ENCODE measurements at regions not wholly inside any gene's neighbourhood (a gene's known extent, or its start where the extent isn't known, plus 50 kb on each side); places are given as distances from the start of the nearest gene placed in this dataset.

- Histone ChIP-seq H3K56ac (ENCODE audit: extremely low read depth, insufficient read depth, low read length) (no peak overlapping the region), H3K27ac (ENCODE audit: insufficient read depth, low read length) (no peak overlapping the region), H4K5ac (ENCODE audit: low read depth, low read length) (no peak overlapping the region), H3K9ac (ENCODE audit: low read depth, low read length) (no peak overlapping the region), H2BK5ac (ENCODE audit: low read depth, low read length, poor library complexity, severe bottlenecking) (no peak overlapping the region), H4K20me1 (ENCODE audit: insufficient read depth, low read length) (peaks cover 3% of the 10 kb centered on the region; the same call in 1 of the 2 replicates), H2AFZ (replicated peaks; ENCODE audit: low read length, poor library complexity) (no peak overlapping the region), H3K14ac (replicated peaks; ENCODE audit: low read depth, low read length) (0 out of 2 replicates have a peak overlapping the region, but pooled peaks have one; percentile 40), H3K23ac (ENCODE audit: low read depth, low read length) (peak overlapping the region; percentile 33; the same call in 1 of the 2 replicates), H3K4ac (ENCODE audit: low read depth, low read length) (peak overlapping the region; percentile 17; the same call in 1 of the 2 replicates), H2BK15ac (ENCODE audit: low read depth, low read length) (0 out of 3 replicates have a peak overlapping the region, but pooled peaks have one; percentile 9), H3K36me3 (ENCODE audit: control insufficient read depth, insufficient read depth, low read length) (no peaks in the 10 kb centered on the region), H2BK120ac (ENCODE audit: low read depth, low read length) (peak overlapping the region; percentile 61; the same call in 1 of the 2 replicates), H2AK5ac (ENCODE audit: low read depth, low read length) (no peak overlapping the region), H4K8ac (ENCODE audit: low read depth in 2 of 2, low read length in 2 of 2) (0 out of 4 replicates have a peak overlapping the region, but pooled peaks of 1 of the 2 experiments have one; percentile 17), H2AK9ac (replicated peaks; ENCODE audit: low read depth, low read length, poor library complexity) (no peak overlapping the region), H2BK20ac (ENCODE audit: low read depth, low read length) (no peak overlapping the region), H4K91ac (ENCODE audit: insufficient read depth, low read depth, low read length) (no peak overlapping the region), H3K9me1 (ENCODE audit: insufficient read depth, low read length) (peaks cover 10% of the 10 kb centered on the region), H3K9me3 (ENCODE audit: control insufficient read depth, insufficient read depth, low read length) (no peaks in the 10 kb centered on the region), H3K4me3 (ENCODE audit: insufficient read depth, low read depth, low read length) (no peak overlapping the region), H3K4me1 (ENCODE audit: control insufficient read depth, insufficient read depth, low read length) (peaks cover 19% of the 10 kb centered on the region), H3K18ac (ENCODE audit: low read depth, low read length) (0 out of 2 replicates have a peak overlapping the region, but pooled peaks have one; percentile 46), H3K79me1 (ENCODE audit: low read depth in 1 of 2, low read length in 2 of 2) (peaks cover 5 to 21% of the 10 kb centered on the region in 2 experiments; a peak in 2 of 4 replicates), H3K4me2 (ENCODE audit: low read depth, low read length) (no peak overlapping the region), H3K27me3 (ENCODE audit: control insufficient read depth, insufficient read depth, low read length) (no peaks in the 10 kb centered on the region)
- dilution Hi-C loops (cut with HindIII; ENCODE audit: low sequenced_read_pairs, unreplicated experiment) (no loop called here), intact Hi-C loops (cut with micrococcal nuclease) (loop anchor here (2.0 kb wide), 1 partner anchor 19 kb away; no protein-coding TSS in a partner anchor), in situ Hi-C loops (cut with MboI; ENCODE audit: low sequenced_read_pairs) (no loop called here)
- no TSS peak for BruUV-seq (replicated peaks)
- ChIA-PET POLR2A (ENCODE audit: unreplicated experiment) (no interaction called here), CTCF (interaction anchor here (1.0 kb wide), 1 partner anchor 12 kb away, joined by 4 read pairs; no protein-coding TSS in a partner anchor)
- ATAC-seq (ENCODE audit: low read depth) (peak; percentile 51), DNase-seq (peak; percentile 67)
- WGBS, 2 experiments (ENCODE audit: extremely low coverage in 2 of 2, insufficient read length in 1 of 2) = 56% methylated on average over 1 of the region's 2 CpGs; no CpG with 5 or more reads in 1 of the 2 experiments
- TF ChIP-seq MAFK (IDR thresholded peaks at IDR 0.05; ENCODE audit: low read depth, low read length) (no peak), SMC3 (IDR thresholded peaks at IDR 0.05; ENCODE audit: low read depth, low read length) (no peak), RAD21 (IDR thresholded peaks at IDR 0.05; ENCODE audit: low read length) (no peak), NFE2L2 (IDR thresholded peaks at IDR 0.05; ENCODE audit: low read depth, low read length) (no peak), MXI1 (IDR thresholded peaks at IDR 0.05; ENCODE audit: borderline replicate concordance, low read depth, low read length) (no peak), POLR2A (IDR thresholded peaks at IDR 0.05; ENCODE audit: low read depth, low read length) (no peak), CEBPB (IDR thresholded peaks at IDR 0.05; ENCODE audit: low read depth, low read length) (no peak), RFX5 (IDR thresholded peaks at IDR 0.05; ENCODE audit: low read depth, low read length) (no peak), BHLHE40 (IDR thresholded peaks at IDR 0.05; ENCODE audit: low read depth, low read length) (no peak), RCOR1 (IDR thresholded peaks at IDR 0.05; ENCODE audit: insufficient replicate concordance, low read length) (no peak), ELK1 (IDR thresholded peaks at IDR 0.05; ENCODE audit: borderline replicate concordance, low read depth, low read length) (no peak), CHD1 (IDR thresholded peaks at IDR 0.05; ENCODE audit: low read depth, low read length) (no peak), MAZ (IDR thresholded peaks at IDR 0.05; ENCODE audit: borderline replicate concordance, low read depth, low read length) (no peak), USF2 (IDR thresholded peaks at IDR 0.05; ENCODE audit: low read depth, low read length) (no peak)
Measured at GRCh38 chr1:232555494-232556210, 74.3 kb downstream of the SIPA1L2 start.

Measured in IMR-90 (cell line).